Activated CD8-positive, alpha-beta memory T cell treated with anti-CD3 and anti-CD28 coated beads, Interleukin-2, amount 10 ng/mL, durations not matched to agents 7 days and 5 days (primary cell): ENCODE measurements at regions not wholly inside any gene's neighbourhood (a gene's known extent, or its start where the extent isn't known, plus 50 kb on each side); places are given as distances from the start of the nearest gene placed in this dataset.
"Not testable (repeated sequence)": the region's sequence is repeated elsewhere in the genome, so short reads cannot be mapped to it uniquely, and the experiment has no call there.

Source experiments
- ATAC-seq: fragments of 150-1000 bp; cut with Tn5 transposase; one replicate; pipeline ENCODE4 v1.10.0; 2021; ENCODE audit warnings: moderate library complexity
- CTCF ChIA-PET: fragments of 350-600 bp; sonication (Branson Sonifier 250); formaldehyde crosslinking; loops from one replicate; lab custom pipeline; 2021; ENCODE audit warnings: antibody characterized with exemption; lab: Charles Lee
- DNase-seq: peaks from one replicate; pipeline ENCODE4 v3.0.0-alpha.2; 2020
- H3K27ac Mint-ChIP-seq: one replicate; pipeline ENCODE4 v1.8.0; 2021; ENCODE audit warnings: mild to moderate bottlenecking, mixed read lengths
- H3K27me3 Mint-ChIP-seq: one replicate; pipeline ENCODE4 v1.8.0; 2021; ENCODE audit warnings: mixed read lengths
- H3K36me3 Mint-ChIP-seq: one replicate; pipeline ENCODE4 v1.8.0; 2021; ENCODE audit warnings: mild to moderate bottlenecking, mixed read lengths
- H3K4me1 Mint-ChIP-seq: one replicate; pipeline ENCODE4 v1.8.0; 2021; ENCODE audit warnings: mixed read lengths
- H3K4me3 Mint-ChIP-seq: one replicate; pipeline ENCODE4 v1.8.0; 2021; ENCODE audit warnings: mild to moderate bottlenecking, moderate library complexity, mixed read lengths
- H3K9me3 Mint-ChIP-seq: one replicate; pipeline ENCODE4 v1.8.0; 2022; ENCODE audit warnings: low read depth, mixed read lengths

DNA sequence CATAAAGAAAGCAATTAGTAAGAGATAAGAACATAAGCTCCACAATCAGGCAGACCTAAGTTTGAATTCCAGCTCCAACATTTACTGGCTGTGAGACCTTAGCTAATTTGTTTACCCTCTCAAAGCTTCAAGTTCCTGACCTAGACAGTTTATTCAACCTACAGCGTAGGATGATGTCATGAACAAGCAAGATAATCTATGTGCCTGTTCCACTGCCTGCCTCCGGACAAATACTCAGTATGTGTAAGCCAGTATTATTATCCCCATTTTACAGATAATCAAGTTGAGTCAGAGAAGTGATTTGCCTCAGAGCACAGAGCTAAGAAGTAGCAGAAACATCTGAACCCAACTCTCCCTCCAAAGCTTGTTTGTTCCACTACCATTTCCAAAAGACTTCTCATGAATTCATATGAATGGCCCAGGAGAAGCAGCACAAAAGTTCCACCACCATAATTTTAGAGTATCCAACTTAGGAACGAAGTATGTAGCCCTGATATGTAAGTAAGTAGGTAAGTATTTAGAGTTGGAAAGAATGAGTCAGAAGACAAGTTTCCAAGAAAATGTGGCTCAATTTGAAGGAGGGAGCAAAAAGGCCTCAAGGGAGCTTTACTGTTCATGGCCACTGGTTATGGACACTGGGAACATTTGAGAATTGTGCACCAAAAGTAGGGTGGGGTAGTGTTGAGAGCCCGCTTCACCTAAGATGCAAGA is 398.2 kb downstream of the NFIB start:
- H3K27me3 Mint-ChIP-seq: no peaks in the 10 kb centered on the region
- no peaks in the 10 kb centered on the region for H3K36me3 Mint-ChIP-seq

DNA sequence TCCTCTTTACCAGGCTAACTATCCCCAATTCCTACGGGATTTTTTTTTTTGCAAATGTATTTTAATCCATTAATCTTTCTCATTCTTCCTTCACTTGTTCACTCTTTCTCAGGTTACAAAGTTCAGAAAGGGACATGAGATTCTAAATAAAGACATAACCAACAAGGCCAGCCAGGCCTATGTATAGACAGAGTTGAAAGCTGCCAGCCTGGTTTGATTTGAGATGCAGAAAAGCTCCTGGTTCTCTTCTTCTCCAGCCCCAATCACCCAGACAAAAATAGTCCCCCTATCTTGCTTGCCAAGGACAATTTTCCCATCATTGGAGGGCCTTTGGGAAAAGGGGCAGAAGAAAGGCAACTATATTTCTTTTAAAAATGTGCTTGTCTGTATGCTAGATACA is 398.8 kb downstream of the NFIB start:
- H3K27me3 Mint-ChIP-seq: no peaks in the 10 kb centered on the region
- CTCF ChIA-PET: no interaction called here
- H3K36me3 Mint-ChIP-seq: no peaks in the 10 kb centered on the region
- DNase-seq (no peak), ATAC-seq (no peak)
- no peak overlapping the region for H3K27ac Mint-ChIP-seq
- no peaks in the 10 kb centered on the region for H3K4me1 Mint-ChIP-seq
- H3K4me3 Mint-ChIP-seq: no peak overlapping the region
- H3K9me3 Mint-ChIP-seq: peaks cover 9% of the 10 kb centered on the region

More for the DNA sequence above, 398.2 kb downstream of the NFIB start:
- Mint-ChIP-seq H3K27ac (no peak overlapping the region), H3K4me1 (no peaks in the 10 kb centered on the region), H3K4me3 (no peak overlapping the region), H3K9me3 (peaks cover 4% of the 10 kb centered on the region)
- CTCF ChIA-PET: no interaction called here
- no peak for DNase-seq
- no peak for ATAC-seq

DNA sequence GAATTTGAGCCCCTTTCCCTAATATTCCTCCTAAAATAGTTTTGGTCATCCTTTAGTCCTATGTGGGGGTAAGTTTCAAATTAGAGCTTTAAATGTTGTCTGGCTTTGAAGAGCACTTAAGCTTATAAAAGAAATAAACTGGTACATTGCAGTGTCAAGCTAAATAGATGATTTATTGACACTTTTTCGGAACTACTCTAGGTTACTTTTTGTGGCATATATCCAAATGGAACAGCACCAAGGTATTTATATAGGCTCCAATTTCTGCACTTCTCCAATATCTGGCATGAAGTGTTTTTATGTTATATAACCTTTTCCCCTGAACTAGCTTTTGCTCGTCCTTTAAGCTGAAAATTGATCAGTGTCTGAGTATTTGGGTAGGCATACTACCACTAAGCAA is 402.5 kb downstream of the NFIB start:
- Mint-ChIP-seq H3K27me3 (no peaks in the 10 kb centered on the region), H3K4me1 (no peaks in the 10 kb centered on the region), H3K4me3 (no peak overlapping the region), H3K27ac (no peak overlapping the region), H3K36me3 (no peaks in the 10 kb centered on the region), H3K9me3 (peaks cover 5% of the 10 kb centered on the region)
- DNase-seq (no peak), ATAC-seq (no peak)
- CTCF ChIA-PET: no interaction called here

DNA sequence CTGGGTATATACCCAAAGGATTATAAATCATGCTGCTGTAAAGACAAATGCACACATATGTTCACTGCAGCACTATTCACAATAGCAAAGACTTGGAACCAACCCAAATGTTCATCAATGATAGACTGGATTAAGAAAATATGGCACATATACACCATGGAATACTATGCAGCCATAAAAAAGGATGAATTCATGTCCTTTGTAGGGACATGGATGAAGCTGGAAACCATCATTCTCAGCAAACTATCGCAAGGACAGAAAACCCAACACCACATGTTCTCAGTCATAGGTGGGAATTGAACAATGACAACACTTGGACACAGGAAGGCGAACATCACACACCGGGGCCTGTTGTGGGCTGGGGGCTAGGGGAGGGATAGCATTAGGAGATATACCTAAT is 406.1 kb downstream of the NFIB start:
- H3K36me3 Mint-ChIP-seq, CTCF ChIA-PET, H3K4me3 Mint-ChIP-seq, H3K4me1 Mint-ChIP-seq, H3K27ac Mint-ChIP-seq, H3K9me3 Mint-ChIP-seq, ATAC-seq, H3K27me3 Mint-ChIP-seq, DNase-seq: not testable (repeated sequence)

DNA sequence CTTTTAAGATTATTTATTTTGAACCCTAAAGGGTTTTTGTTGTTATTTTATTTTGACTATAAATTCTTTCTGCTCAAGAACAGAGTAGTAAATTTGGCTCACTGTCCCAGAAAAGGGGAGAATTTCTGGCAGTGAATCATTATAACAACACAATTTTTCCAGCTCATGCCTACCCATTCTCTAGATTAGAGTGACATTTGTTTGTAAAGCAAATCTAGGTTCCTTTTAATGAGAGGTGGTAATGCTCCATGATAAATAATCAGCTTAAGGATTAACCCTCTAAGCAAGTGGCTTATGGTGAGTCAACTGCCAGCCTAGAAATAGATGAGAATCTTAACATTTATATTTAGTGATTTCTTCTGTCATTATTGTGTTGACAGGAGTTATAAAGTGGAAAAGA is 409.2 kb downstream of the NFIB start:
- no peaks in the 10 kb centered on the region for H3K4me1 Mint-ChIP-seq
- DNase-seq (no peak), ATAC-seq (no peak)
- no peaks in the 10 kb centered on the region for H3K36me3 Mint-ChIP-seq
- no peak overlapping the region for H3K4me3 Mint-ChIP-seq
- H3K9me3 Mint-ChIP-seq: no peaks in the 10 kb centered on the region
- H3K27me3 Mint-ChIP-seq: no peaks in the 10 kb centered on the region
- CTCF ChIA-PET: no interaction called here
- H3K27ac Mint-ChIP-seq: no peak overlapping the region

- no peak for ATAC-seq
- H3K4me1 Mint-ChIP-seq: no peaks in the 10 kb centered on the region
Measured at GRCh38 chr9:13904311-13904710, 409.6 kb downstream of the NFIB start.

GRCh38 chr9:13902286-13903066 is 411.5 kb downstream of the NFIB start:
- no peak overlapping the region for H3K27ac Mint-ChIP-seq
- no peak for ATAC-seq
- no peaks in the 10 kb centered on the region for H3K4me1 Mint-ChIP-seq

More at GRCh38 chr9:13904311-13904710, 409.6 kb downstream of the NFIB start:
- H3K4me3 Mint-ChIP-seq: no peak overlapping the region
- DNase-seq: no peak
- CTCF ChIA-PET: no interaction called here
- no peaks in the 10 kb centered on the region for H3K9me3 Mint-ChIP-seq
- H3K27ac Mint-ChIP-seq: no peak overlapping the region
- no peaks in the 10 kb centered on the region for H3K27me3 Mint-ChIP-seq
- no peaks in the 10 kb centered on the region for H3K36me3 Mint-ChIP-seq

DNA sequence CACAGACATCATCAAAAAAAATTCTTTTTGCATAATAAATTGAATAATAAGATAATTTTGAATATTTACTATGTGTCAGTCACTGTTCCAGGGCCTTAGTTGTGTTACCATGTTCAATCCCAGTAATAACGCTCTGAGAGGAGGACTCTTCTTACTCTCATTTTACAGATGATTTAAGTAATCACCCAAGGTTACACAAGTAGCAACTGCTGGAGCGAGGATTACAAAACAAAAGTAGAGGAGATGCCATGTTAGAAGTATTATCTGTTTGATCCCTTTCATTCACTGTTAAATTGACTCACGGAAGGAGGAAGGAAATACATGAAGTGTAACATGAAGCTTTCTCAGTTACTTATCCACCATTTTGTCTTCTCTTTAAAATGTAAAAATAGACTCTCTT is 412.8 kb downstream of the NFIB start:
- H3K4me3 Mint-ChIP-seq: no peak overlapping the region
- H3K36me3 Mint-ChIP-seq: no peaks in the 10 kb centered on the region
- no peaks in the 10 kb centered on the region for H3K27me3 Mint-ChIP-seq
- no peaks in the 10 kb centered on the region for H3K4me1 Mint-ChIP-seq
- DNase-seq: no peak
- CTCF ChIA-PET: no interaction called here
- no peak overlapping the region for H3K27ac Mint-ChIP-seq
- ATAC-seq: no peak
- no peaks in the 10 kb centered on the region for H3K9me3 Mint-ChIP-seq

More at GRCh38 chr9:13902286-13903066, 411.5 kb downstream of the NFIB start:
- H3K27me3 Mint-ChIP-seq: no peaks in the 10 kb centered on the region
- H3K36me3 Mint-ChIP-seq: no peaks in the 10 kb centered on the region
- no peak for DNase-seq
- CTCF ChIA-PET: no interaction called here
- no peaks in the 10 kb centered on the region for H3K9me3 Mint-ChIP-seq
- no peak overlapping the region for H3K4me3 Mint-ChIP-seq

DNA sequence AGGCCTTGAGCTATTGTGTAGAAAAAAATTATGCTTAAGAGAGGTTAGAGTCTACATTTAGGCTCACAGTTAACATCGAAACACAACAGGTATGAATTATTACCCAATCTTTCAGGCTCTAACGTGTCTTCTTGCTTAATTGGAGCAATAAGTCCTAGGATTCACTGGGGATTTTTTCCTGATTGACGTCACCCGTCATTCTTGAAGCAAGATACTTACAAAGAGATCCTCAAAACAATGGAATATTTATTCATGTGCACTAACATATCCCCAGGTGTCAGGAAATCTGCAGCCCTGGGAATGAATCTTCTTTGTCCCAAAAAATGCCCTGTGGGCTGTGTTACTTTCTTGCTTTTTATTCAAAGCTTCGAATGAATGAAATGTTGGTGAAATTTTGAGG is 413.5 kb downstream of the NFIB start:
- Mint-ChIP-seq H3K27me3 (no peaks in the 10 kb centered on the region), H3K36me3 (no peaks in the 10 kb centered on the region), H3K4me3 (no peak overlapping the region), H3K27ac (no peak overlapping the region), H3K9me3 (no peaks in the 10 kb centered on the region), H3K4me1 (no peaks in the 10 kb centered on the region)
- DNase-seq (no peak), ATAC-seq (no peak)
- CTCF ChIA-PET: no interaction called here

DNA sequence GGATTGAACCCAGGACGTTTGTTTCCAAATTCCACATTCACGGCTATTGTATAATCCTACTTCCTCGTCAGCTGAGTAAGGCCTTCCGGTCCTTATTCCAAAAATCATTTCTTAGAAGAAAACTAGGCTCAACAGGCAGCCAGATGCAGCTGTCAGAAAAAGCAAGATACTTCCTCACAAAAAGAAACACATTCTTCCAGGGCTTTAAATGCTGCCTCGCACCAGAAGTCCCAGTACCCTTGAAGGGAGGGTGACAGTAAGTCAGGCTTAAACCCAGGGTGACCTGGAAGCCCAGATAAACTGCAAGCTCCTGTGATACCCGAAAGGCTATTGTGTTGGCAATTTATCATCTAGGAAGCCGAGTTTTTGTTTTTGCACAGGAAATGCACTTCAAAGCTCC is 414.0 kb downstream of the NFIB start:
- no peaks in the 10 kb centered on the region for H3K36me3 Mint-ChIP-seq

DNA sequence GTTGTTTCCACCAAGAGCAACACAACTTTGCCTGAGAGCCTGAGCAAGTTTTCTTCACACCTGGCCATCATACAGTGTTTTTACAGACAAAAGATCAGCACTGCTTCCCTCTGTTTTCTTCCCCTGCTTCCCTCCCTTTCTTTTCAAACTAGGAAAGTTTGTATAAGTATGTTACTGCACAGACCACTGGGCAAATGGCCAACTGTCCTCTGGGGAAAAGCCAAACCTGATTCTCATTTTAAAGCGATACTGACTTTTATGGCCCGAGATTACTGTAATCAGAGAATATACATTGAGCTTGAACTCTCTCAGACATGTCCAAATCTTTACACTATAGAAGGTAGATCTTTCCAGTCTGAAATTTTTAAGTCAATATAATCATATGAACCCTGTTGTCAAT is 415.0 kb downstream of the NFIB start:
- Mint-ChIP-seq H3K9me3 (peaks cover 4% of the 10 kb centered on the region), H3K36me3 (no peaks in the 10 kb centered on the region), H3K27ac (no peak overlapping the region), H3K4me1 (no peaks in the 10 kb centered on the region), H3K4me3 (no peak overlapping the region), H3K27me3 (no peaks in the 10 kb centered on the region)
- ATAC-seq: no peak
- CTCF ChIA-PET: no interaction called here
- no peak for DNase-seq

More for the DNA sequence above, 414.0 kb downstream of the NFIB start:
- no peaks in the 10 kb centered on the region for H3K9me3 Mint-ChIP-seq
- no peak overlapping the region for H3K27ac Mint-ChIP-seq
- ATAC-seq: no peak
- no peak overlapping the region for H3K4me3 Mint-ChIP-seq
- H3K4me1 Mint-ChIP-seq: no peaks in the 10 kb centered on the region
- no peak for DNase-seq
- H3K27me3 Mint-ChIP-seq: no peaks in the 10 kb centered on the region
- CTCF ChIA-PET: no interaction called here

- Mint-ChIP-seq H3K27ac (no peak overlapping the region), H3K27me3 (no peaks in the 10 kb centered on the region), H3K4me3 (no peak overlapping the region), H3K4me1 (no peaks in the 10 kb centered on the region), H3K36me3 (no peaks in the 10 kb centered on the region), H3K9me3 (peaks cover 4% of the 10 kb centered on the region)
- DNase-seq: no peak
- no peak for ATAC-seq
- CTCF ChIA-PET: no interaction called here
Measured at GRCh38 chr9:13896922-13897835, 416.8 kb downstream of the NFIB start.

- Mint-ChIP-seq H3K9me3 (peaks cover 4% of the 10 kb centered on the region), H3K36me3 (no peaks in the 10 kb centered on the region), H3K27me3 (no peaks in the 10 kb centered on the region), H3K4me1 (no peaks in the 10 kb centered on the region), H3K4me3 (no peak overlapping the region), H3K27ac (no peak overlapping the region)
- CTCF ChIA-PET: no interaction called here
- no peak for ATAC-seq
- no peak for DNase-seq
Measured at GRCh38 chr9:13896047-13896446, 417.9 kb downstream of the NFIB start.
